Lung (tissue), 11 donors: ENCODE measurements at regions not wholly inside any gene's neighbourhood (a gene's known extent, or its start where the extent isn't known, plus 50 kb on each side); places are given as distances from the start of the nearest gene placed in this dataset.

Experiments used
- ATAC-seq: fragments of 200-7000 bp; cut with Tn5 transposase; one replicate; pipeline ENCODE4 v1.9.1; 2020; ENCODE audit warnings: moderate number of reproducible peaks; ENCODE audit not compliant: insufficient read depth, low FRiP score
- DNase-seq, 3 donors: peaks; one replicate each; pipeline ENCODE4 v3.0.0-alpha.2; 2013 to 2017
- H3K27ac ChIP-seq, 2 donors: one replicate each; pipeline ENCODE4 v1.5.1; 2013; ENCODE audit warnings: mild to moderate bottlenecking in 2 of 2, moderate library complexity in 2 of 2, control low read depth in 1 of 2, inconsistent platforms in 1 of 2, low read depth in 1 of 2, low read length in 1 of 2
- H3K27me3 ChIP-seq, 3 donors: one replicate each; pipeline ENCODE4 v1.5.1; 2013; ENCODE audit warnings: low read length in 2 of 3; ENCODE audit not compliant: control insufficient read depth in 3 of 3, insufficient read depth in 3 of 3
- H3K36me3 ChIP-seq, 4 donors: one replicate each; pipeline ENCODE4 v1.5.1; 2013; ENCODE audit warnings: low read length in 4 of 4, mild to moderate bottlenecking in 1 of 4, moderate library complexity in 1 of 4; ENCODE audit not compliant: control insufficient read depth in 4 of 4, insufficient read depth in 4 of 4
- H3K4me1 ChIP-seq, 5 donors: one replicate each; pipeline ENCODE4 v1.5.1; 2013; ENCODE audit warnings: low read length in 5 of 5, mild to moderate bottlenecking in 2 of 5, moderate library complexity in 1 of 5; ENCODE audit not compliant: control insufficient read depth in 5 of 5, insufficient read depth in 5 of 5
- H3K4me3 ChIP-seq: one replicate; pipeline ENCODE4 v1.5.1; 2013; ENCODE audit warnings: mild to moderate bottlenecking, control low read depth, moderate library complexity
- H3K9ac ChIP-seq, 2 donors: one replicate each; pipeline ENCODE4 v1.5.1; 2013; ENCODE audit warnings: low read length in 2 of 2, control low read depth in 1 of 2; ENCODE audit not compliant: insufficient read depth in 1 of 2
- H3K9me3 ChIP-seq, 4 donors: one replicate each; pipeline ENCODE4 v1.5.1; 2013; ENCODE audit warnings: low read length in 3 of 4, mild to moderate bottlenecking in 1 of 4, moderate library complexity in 1 of 4; ENCODE audit not compliant: control insufficient read depth in 4 of 4, insufficient read depth in 3 of 4
- WGBS, 2 donors: extraction: QIAGEN DNeasy Blood & Tissue Kit; methylation state at CpG; one replicate each; pipeline ENCODE4 v1.1.7; 2013; 5-methylcytosine and 5-hydroxymethylcytosine counted together
- TF ChIP-seq, protein P1 (sequence below): IDR thresholded peaks from 2 replicates; pipeline ENCODE4 v1.5.1; 2012; ENCODE audit warnings: mild to moderate bottlenecking; ENCODE audit errors: control extremely low read depth, extremely low read depth
- donor health status: control.
- donor health status: control.
- donor health status: Bipolar disorder and iron deficiency.
- donor health status: healthy.
- donor health status: DM: yes; HTN: yes; CAD: no.

GRCh38 chr5:110086658-110087388 is 397.1 kb downstream of the MAN2A1 start:
- no peak overlapping the region for H3K4me3 ChIP-seq
- H3K27ac ChIP-seq, result no peak overlapping the region
- ATAC-seq, result no peak
- peaks cover 0 to 2% (median 0%) of the 10 kb centered on the region in 5 donors for H3K4me1 ChIP-seq
- no peaks in the 10 kb centered on the region for H3K9me3 ChIP-seq
- no peaks in the 10 kb centered on the region for H3K36me3 ChIP-seq
- no peaks in the 10 kb centered on the region for H3K27me3 ChIP-seq
- H3K9ac ChIP-seq, result no peak overlapping the region
- 64 to 76% methylated on average over 6 of the region's 6 CpGs for WGBS, 2 donors
- TF ChIP-seq, protein P1, sequence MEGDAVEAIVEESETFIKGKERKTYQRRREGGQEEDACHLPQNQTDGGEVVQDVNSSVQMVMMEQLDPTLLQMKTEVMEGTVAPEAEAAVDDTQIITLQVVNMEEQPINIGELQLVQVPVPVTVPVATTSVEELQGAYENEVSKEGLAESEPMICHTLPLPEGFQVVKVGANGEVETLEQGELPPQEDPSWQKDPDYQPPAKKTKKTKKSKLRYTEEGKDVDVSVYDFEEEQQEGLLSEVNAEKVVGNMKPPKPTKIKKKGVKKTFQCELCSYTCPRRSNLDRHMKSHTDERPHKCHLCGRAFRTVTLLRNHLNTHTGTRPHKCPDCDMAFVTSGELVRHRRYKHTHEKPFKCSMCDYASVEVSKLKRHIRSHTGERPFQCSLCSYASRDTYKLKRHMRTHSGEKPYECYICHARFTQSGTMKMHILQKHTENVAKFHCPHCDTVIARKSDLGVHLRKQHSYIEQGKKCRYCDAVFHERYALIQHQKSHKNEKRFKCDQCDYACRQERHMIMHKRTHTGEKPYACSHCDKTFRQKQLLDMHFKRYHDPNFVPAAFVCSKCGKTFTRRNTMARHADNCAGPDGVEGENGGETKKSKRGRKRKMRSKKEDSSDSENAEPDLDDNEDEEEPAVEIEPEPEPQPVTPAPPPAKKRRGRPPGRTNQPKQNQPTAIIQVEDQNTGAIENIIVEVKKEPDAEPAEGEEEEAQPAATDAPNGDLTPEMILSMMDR, result no peak
- peak; percentile 14 to 27 (median 27) for DNase-seq

DNA sequence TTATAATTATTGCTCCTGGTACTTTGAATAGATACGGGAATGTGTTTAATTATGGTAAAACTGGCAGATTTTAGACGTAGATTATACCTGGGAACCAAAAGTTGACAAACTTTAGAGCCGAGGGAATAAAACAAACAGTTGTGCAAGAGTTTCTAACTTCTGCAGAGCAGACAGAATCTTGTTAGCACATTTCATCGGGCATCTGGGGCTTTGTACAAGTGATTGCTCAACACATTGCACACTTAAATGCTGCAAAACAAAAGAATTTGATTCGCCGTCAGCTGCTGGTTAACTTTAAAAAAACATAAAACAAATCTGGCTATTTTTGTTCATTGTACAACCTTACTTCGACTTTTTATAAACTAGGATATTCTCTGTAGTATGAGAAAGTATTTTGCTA is 398.1 kb downstream of the MAN2A1 start:
- no peaks in the 10 kb centered on the region for H3K9me3 ChIP-seq
- no peaks in the 10 kb centered on the region for H3K27me3 ChIP-seq
- DNase-seq (peak in 2 of 3 donors; percentile 61 to 77), ATAC-seq (no peak)
- no peak overlapping the region for H3K27ac ChIP-seq
- WGBS, 2 donors, result 53 to 64% methylated on average over 7 of the region's 7 CpGs
- no peaks in the 10 kb centered on the region for H3K36me3 ChIP-seq
- no peak overlapping the region for H3K4me3 ChIP-seq
- H3K9ac ChIP-seq, result no peak overlapping the region
- H3K4me1 ChIP-seq, result peaks cover 0 to 2% (median 0%) of the 10 kb centered on the region in 5 donors
- TF ChIP-seq, protein P1, result no peak

DNA sequence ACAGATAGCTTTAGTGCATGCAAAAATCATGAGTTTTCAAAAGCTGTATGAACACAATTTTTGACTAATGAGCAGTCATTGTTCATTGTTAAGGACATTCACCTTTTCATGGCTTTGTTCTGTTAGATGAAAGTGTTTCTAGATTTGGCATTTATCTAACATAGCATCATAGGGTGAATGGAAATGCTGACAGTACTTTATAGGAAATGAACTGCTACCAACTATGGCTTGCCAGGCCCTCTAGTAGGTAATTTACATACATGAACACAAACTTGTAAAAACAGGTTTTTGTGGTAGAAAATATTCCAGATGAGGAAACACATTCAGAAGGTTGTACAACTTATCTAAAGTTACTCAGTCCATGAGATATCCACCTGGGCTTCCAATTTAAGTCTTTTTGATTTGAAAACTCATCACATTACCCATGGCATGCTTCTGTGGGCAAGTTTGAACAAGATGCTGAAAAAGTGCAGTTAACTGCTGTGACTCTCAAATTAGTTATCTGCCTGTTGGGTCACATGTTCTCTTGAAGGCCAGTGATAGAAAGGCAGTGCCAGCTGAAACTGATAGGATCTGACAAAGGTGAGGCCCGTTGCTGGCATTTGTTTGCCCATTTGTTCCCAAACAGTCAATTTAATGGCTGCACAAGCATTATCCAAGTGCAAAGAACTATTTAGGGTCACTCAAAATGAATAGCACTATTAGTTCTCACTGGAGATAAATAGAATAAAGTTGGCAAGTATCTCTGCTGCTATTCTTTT is 399.1 kb downstream of the MAN2A1 start:
- Histone ChIP-seq H3K27ac (no peak overlapping the region), H3K4me1 (peaks cover 0 to 2% (median 0%) of the 10 kb centered on the region in 5 donors), H3K4me3 (no peak overlapping the region), H3K36me3 (no peaks in the 10 kb centered on the region), H3K9me3 (no peaks in the 10 kb centered on the region), H3K27me3 (no peaks in the 10 kb centered on the region), H3K9ac (no peak overlapping the region)
- ATAC-seq, result no peak
- TF ChIP-seq, protein P1, result no peak
- 64 to 73% methylated on average over 1 of the region's 1 CpG for WGBS, 2 donors
- DNase-seq, result no peak
